Tibial nerve (tissue), 4 donors: ENCODE measurements at regions not wholly inside any gene's neighbourhood (a gene's known extent, or its start where the extent isn't known, plus 50 kb on each side); places are given as distances from the start of the nearest gene placed in this dataset.

Source experiments
- DNase-seq, 2 donors: peaks; one replicate each; pipeline ENCODE4 v3.0.0-alpha.2; 2019; ENCODE audit warnings: low spot score in 2 of 2
- H3K27ac ChIP-seq, 4 donors: fragments of 200-600 bp; sonication (generic) in 3 of 4; one replicate each; pipeline ENCODE4 v1.5.1; 2017 to 2019; ENCODE audit warnings: mild to moderate bottlenecking in 1 of 4
- H3K27me3 ChIP-seq, 2 donors: fragments of 200-600 bp; sonication (generic) in 1 of 2; one replicate each; pipeline versions ENCODE4 v1.5.1 to v1.6.0; 2017 to 2019
- H3K36me3 ChIP-seq, 3 donors: fragments of 200-600 bp; sonication (generic); one replicate each; pipeline ENCODE4 v1.5.1; 2018 to 2019
- H3K4me1 ChIP-seq, 4 donors: fragments of 200-600 bp; sonication (generic) in 3 of 4; one replicate each; pipeline ENCODE4 v1.5.1; 2017 to 2019
- H3K4me3 ChIP-seq, 4 donors: fragments of 200-600 bp; sonication (generic) in 3 of 4; one replicate each; pipeline ENCODE4 v1.5.1; 2017 to 2019; ENCODE audit warnings: mild to moderate bottlenecking in 1 of 4, moderate library complexity in 1 of 4
- H3K9me3 ChIP-seq, 4 donors: fragments of 200-600 bp; sonication (generic) in 3 of 4; one replicate each; pipeline ENCODE4 v1.5.1; 2017 to 2019
- EP300 ChIP-seq, 2 donors: sonication (generic); formaldehyde crosslinking; IDR thresholded peaks; one replicate each; pipeline ENCODE4 v1.6.1; 2017; ENCODE audit warnings: antibody characterized with exemption in 2 of 2, mild to moderate bottlenecking in 1 of 2
- POLR2A ChIP-seq, 2 donors: fragments of 450-650 bp; IDR thresholded peaks; one replicate each; pipeline ENCODE4 v1.6.1; 2017; ENCODE audit warnings: antibody characterized with exemption in 2 of 2, mild to moderate bottlenecking in 2 of 2, moderate library complexity in 2 of 2
- WGBS, 2 donors: methylation state at CpG; one replicate each; pipeline ENCODE4 v1.1.5; 2018; 5-methylcytosine and 5-hydroxymethylcytosine counted together
- TF ChIP-seq, protein P1 (sequence below), 5 experiments: fragments of 200-600 bp in 3 of 5; fragments of 450-650 bp in 2 of 5; sonication (generic) in 3 of 5; IDR thresholded peaks; one replicate each; pipeline ENCODE4 v1.5.1; 2016 to 2019; ENCODE audit warnings: antibody characterized with exemption in 5 of 5, mild to moderate bottlenecking in 3 of 5, moderate library complexity in 2 of 5

DNA sequence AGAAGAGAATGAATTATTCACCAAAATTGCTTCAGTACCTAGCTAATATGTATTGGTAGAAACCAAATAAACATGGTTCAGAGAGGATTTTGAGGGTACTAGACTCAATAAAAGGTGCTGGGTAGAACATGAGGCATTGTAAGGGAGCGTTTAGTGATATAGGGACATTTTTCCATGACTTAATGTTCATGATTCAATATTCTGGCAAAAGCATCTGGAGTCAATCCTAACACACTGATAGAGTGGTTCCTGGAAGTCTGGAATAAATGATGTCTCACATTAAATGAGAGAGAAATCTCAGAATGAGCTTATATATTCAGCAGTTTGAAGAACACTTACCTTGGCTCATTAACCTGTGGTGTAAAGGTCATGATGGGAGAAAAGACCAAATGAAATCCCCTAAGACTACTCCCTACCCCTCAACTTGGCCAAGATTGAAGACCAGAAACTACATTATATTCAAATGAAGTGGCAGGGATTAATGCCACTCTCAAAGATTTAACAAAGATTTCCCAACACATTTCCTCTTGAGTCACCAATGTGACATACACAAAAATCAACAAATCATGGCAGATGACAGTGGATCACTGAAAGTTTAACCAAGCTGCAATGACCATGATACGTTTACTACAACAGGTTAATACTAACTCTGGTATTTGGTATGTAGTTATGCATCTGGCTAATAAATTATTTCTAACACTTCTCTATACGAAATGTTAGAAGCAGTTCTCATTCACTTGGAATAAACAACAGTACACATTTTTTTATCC lies 309.5 kb downstream of the SATB2 start:
- no peaks in the 10 kb centered on the region for H3K27me3 ChIP-seq
- H3K4me1 ChIP-seq, result peaks cover 0 to 12% (median 0%) of the 10 kb centered on the region in 4 donors
- no peak for DNase-seq
- no peaks in the 10 kb centered on the region for H3K9me3 ChIP-seq
- no peaks in the 10 kb centered on the region for H3K36me3 ChIP-seq
- no peak overlapping the region for H3K27ac ChIP-seq
- no peak overlapping the region for H3K4me3 ChIP-seq
- TF ChIP-seq, protein P1, sequence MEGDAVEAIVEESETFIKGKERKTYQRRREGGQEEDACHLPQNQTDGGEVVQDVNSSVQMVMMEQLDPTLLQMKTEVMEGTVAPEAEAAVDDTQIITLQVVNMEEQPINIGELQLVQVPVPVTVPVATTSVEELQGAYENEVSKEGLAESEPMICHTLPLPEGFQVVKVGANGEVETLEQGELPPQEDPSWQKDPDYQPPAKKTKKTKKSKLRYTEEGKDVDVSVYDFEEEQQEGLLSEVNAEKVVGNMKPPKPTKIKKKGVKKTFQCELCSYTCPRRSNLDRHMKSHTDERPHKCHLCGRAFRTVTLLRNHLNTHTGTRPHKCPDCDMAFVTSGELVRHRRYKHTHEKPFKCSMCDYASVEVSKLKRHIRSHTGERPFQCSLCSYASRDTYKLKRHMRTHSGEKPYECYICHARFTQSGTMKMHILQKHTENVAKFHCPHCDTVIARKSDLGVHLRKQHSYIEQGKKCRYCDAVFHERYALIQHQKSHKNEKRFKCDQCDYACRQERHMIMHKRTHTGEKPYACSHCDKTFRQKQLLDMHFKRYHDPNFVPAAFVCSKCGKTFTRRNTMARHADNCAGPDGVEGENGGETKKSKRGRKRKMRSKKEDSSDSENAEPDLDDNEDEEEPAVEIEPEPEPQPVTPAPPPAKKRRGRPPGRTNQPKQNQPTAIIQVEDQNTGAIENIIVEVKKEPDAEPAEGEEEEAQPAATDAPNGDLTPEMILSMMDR (IDR thresholded peaks at IDR 0.05), result no peak
- TF ChIP-seq EP300 (IDR thresholded peaks at IDR 0.05) (no peak), POLR2A (IDR thresholded peaks at IDR 0.05) (no peak)
- WGBS, 2 donors, result 71 to 72% methylated on average over 3 of the region's 3 CpGs

DNA sequence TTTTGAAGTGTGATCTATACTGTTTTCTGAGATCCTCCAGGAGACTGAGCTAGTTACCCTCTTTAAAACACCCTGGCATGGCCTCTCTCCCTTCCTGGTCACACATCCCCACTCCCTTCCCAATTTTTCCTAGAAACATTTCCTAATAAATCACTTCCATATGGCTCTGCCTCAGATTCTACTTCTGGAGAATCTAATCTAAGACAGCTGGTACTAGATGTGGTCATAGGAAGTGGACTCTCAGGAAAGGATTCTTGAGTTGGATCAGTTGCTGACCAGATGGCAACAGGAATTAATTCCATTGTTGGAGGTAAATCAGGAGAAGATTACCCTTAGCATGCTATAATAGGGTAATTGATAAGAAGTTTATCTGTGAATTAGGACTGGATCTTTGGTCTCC lies 310.5 kb downstream of the SATB2 start:
- no peaks in the 10 kb centered on the region for H3K27me3 ChIP-seq
- H3K27ac ChIP-seq, result no peak overlapping the region
- peaks cover 0 to 12% (median 0%) of the 10 kb centered on the region in 4 donors for H3K4me1 ChIP-seq
- H3K9me3 ChIP-seq, result no peaks in the 10 kb centered on the region
- DNase-seq, result no peak
- TF ChIP-seq, protein P1 (IDR thresholded peaks at IDR 0.05), result no peak
- TF ChIP-seq EP300 (IDR thresholded peaks at IDR 0.05), result no peak
- TF ChIP-seq POLR2A (IDR thresholded peaks at IDR 0.05), result no peak
- no peak overlapping the region for H3K4me3 ChIP-seq
- H3K36me3 ChIP-seq, result no peaks in the 10 kb centered on the region

DNA sequence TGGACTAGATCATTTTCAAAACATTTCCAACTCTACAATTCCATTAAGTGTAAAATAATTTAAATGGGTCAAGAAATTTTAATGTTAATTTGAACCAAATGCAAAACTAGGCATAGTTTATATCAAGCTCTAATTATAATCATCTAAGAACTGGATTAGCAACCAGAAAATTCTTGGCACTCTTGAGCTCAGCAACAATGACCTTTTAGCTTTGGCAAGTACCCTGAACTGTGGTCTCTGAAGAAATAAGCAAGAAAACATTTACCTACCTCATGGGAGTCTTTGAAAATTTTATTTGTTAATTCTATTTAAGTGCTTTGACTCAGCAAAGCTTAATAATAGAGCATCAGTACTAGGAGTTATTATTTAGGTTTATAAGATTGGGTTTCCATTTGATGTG lies 313.2 kb downstream of the SATB2 start:
- Histone ChIP-seq H3K4me3 (no peak overlapping the region), H3K27ac (no peak overlapping the region), H3K4me1 (peaks cover 0 to 12% (median 0%) of the 10 kb centered on the region in 4 donors), H3K36me3 (no peaks in the 10 kb centered on the region), H3K9me3 (peaks cover 0 to 14% (median 0%) of the 10 kb centered on the region in 4 donors), H3K27me3 (no peaks in the 10 kb centered on the region)
- TF ChIP-seq POLR2A (IDR thresholded peaks at IDR 0.05) (no peak), EP300 (IDR thresholded peaks at IDR 0.05) (no peak)
- TF ChIP-seq, protein P1 (IDR thresholded peaks at IDR 0.05), result no peak
- no peak for DNase-seq

DNA sequence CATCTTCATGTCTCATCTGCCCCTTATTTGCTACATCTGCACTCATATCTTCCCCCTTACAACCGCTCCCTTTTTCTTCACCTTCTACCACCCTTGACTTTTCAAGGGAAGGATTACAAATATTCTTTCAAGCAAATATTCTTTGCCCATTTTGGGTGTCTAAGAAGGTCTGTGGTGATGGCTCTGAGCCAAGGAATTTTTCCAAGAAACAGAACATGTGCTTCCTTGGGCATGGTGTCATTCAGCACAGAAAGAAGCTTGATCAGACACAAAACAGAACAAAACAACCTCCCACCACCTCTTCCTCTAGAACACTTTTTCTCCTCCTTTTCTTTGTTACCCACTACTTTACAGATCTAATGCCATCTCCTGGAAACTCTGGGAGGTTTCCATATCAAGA lies 313.7 kb downstream of the SATB2 start:
- no peak for DNase-seq
- TF ChIP-seq EP300 (IDR thresholded peaks at IDR 0.05), result no peak
- H3K27me3 ChIP-seq, result no peaks in the 10 kb centered on the region
- H3K4me3 ChIP-seq, result no peak overlapping the region
- no peaks in the 10 kb centered on the region for H3K36me3 ChIP-seq
- H3K4me1 ChIP-seq, result peaks cover 0 to 12% (median 0%) of the 10 kb centered on the region in 4 donors
- WGBS, 2 donors, result 72 to 76% methylated on average over 1 of the region's 1 CpG
- no peak overlapping the region for H3K27ac ChIP-seq
- H3K9me3 ChIP-seq, result peaks cover 0 to 14% (median 0%) of the 10 kb centered on the region in 4 donors

DNA sequence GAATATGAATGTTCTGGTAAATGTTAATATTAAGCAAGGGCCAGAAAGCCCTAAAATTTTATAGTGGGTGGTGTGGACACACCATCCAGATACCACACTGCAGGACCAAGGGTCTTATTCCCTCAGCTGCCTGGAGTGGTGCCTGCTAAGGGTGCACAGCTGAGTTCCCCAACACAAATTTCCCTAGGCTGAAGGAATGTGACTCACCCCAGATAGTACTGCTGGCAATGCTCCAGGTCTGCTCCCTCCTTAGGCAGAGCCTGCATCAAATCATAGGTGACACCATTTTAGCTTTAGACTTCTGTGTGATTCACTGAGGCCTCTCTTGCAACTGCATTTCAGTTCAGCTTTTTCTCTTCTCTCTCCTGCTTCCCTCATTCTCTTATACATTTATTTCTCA lies 321.1 kb downstream of the SATB2 start:
- no peak overlapping the region for H3K27ac ChIP-seq
- H3K27me3 ChIP-seq, result no peaks in the 10 kb centered on the region
- DNase-seq, result no peak
- H3K9me3 ChIP-seq, result peaks cover 0 to 13% (median 0%) of the 10 kb centered on the region in 4 donors
- H3K4me1 ChIP-seq, result no peaks in the 10 kb centered on the region
- no peaks in the 10 kb centered on the region for H3K36me3 ChIP-seq
- TF ChIP-seq, protein P1 (IDR thresholded peaks at IDR 0.05), result no peak
- TF ChIP-seq EP300 (IDR thresholded peaks at IDR 0.05) (no peak), POLR2A (IDR thresholded peaks at IDR 0.05) (no peak)
- no peak overlapping the region for H3K4me3 ChIP-seq
